ENCODE measurements at regions not wholly inside any gene's neighbourhood (a gene's known extent, or its start where the extent isn't known, plus 50 kb on each side); places are given as distances from the start of the nearest gene placed in this dataset.

GRCh38 chr2:15738225-15738546, 146.5 kb downstream of the DDX1 start (continued):
- TF ChIP-seq ZNF462 (CRISPR knock-in tag; IDR thresholded peaks at IDR 0.05) (no peak), ETS1 (IDR thresholded peaks at IDR 0.05) (no peak), ZNF331 (CRISPR knock-in tag; IDR thresholded peaks at IDR 0.05; ENCODE audit: low read depth) (no peak), STAT1 (IDR thresholded peaks at IDR 0.05; ENCODE audit: unreplicated experiment) (no peak)

- Histone ChIP-seq H3F3A (replicated peaks; ENCODE audit: low read depth) (no peaks in the 10 kb centered on the region), H3K4me3 (no peak overlapping the region), H3K4me1 (ENCODE audit: insufficient read depth) (no peaks in the 10 kb centered on the region), H3K27ac (ENCODE audit: low read depth) (no peak overlapping the region), H2AFZ (no peak overlapping the region), H4K20me1 (replicated peaks; ENCODE audit: insufficient read depth) (no peaks in the 10 kb centered on the region), H3K4me2 (no peak overlapping the region), H3K9me2 (ENCODE audit: insufficient read depth) (no peaks in the 10 kb centered on the region), H3K27me3 (ENCODE audit: insufficient read depth) (no peaks in the 10 kb centered on the region), H3K79me2 (replicated peaks; ENCODE audit: insufficient read depth) (no peaks in the 10 kb centered on the region), H3K36me3 (ENCODE audit: insufficient read depth) (no peaks in the 10 kb centered on the region)
- ATAC-seq (no peak), DNase-seq (ENCODE audit: low spot score) (no peak)
- no peaks in the 10 kb centered on the region; the same call in 2 of the 3 replicates for H3K36me3 Mint-ChIP-seq (ENCODE audit: low read depth)
- peaks cover 16% of the 10 kb centered on the region for H3K4me1 Mint-ChIP-seq
- no peak overlapping the region for H3K4me3 Mint-ChIP-seq
- H3K27me3 Mint-ChIP-seq (ENCODE audit: insufficient read depth, low read depth, poor library complexity): peaks cover 2% of the 10 kb centered on the region
- peaks cover 11% of the 10 kb centered on the region; the same call in 1 of the 3 replicates for H3K9me3 Mint-ChIP-seq
- TF ChIP-seq REST (IDR thresholded peaks at IDR 0.05; ENCODE audit: unreplicated experiment) (no peak), ZNF114 (CRISPR knock-in tag; IDR thresholded peaks at IDR 0.05) (no peak), EZH2 (IDR thresholded peaks at IDR 0.05; ENCODE audit: low read depth, unreplicated experiment) (no peak), JUNB (IDR thresholded peaks at IDR 0.05; ENCODE audit: unreplicated experiment) (no peak), ETS1 (IDR thresholded peaks at IDR 0.05) (no peak), STAT1 (IDR thresholded peaks at IDR 0.05; ENCODE audit: unreplicated experiment) (no peak), EZH2phosphoT487 (IDR thresholded peaks at IDR 0.05; ENCODE audit: unreplicated experiment) (no peak), ZNF331 (CRISPR knock-in tag; IDR thresholded peaks at IDR 0.05; ENCODE audit: low read depth) (no peak)
- no peak overlapping the region for H3K27ac Mint-ChIP-seq
These were observed 147.3 kb downstream of the DDX1 start for GRCh38 chr2:15738943-15739342.

All from GM23338 (cell line).